Loucy (cell line): ENCODE measurements at regions not wholly inside any gene's neighbourhood (a gene's known extent, or its start where the extent isn't known, plus 50 kb on each side); places are given as distances from the start of the nearest gene placed in this dataset.

Experiments used
- H2AFZ ChIP-seq: fragments of 200-600 bp; sonication (generic); 2 replicates; pipeline ENCODE4 v1.6.0; 2016; ENCODE audit warnings: antibody characterized with exemption, mild to moderate bottlenecking, low read length, moderate library complexity
- H3F3A ChIP-seq: fragments of 200-600 bp; 2 replicates; pipeline ENCODE4 v1.6.0; 2016; ENCODE audit warnings: antibody characterized with exemption, low read depth, mild to moderate bottlenecking
- H3K27me3 ChIP-seq: fragments of 200-600 bp; sonication (generic); 2 replicates; pipeline ENCODE4 v1.6.1; 2014; ENCODE audit warnings: low read length, mild to moderate bottlenecking; ENCODE audit not compliant: insufficient read depth, poor library complexity, severe bottlenecking
- H3K36me3 ChIP-seq: fragments of 200-600 bp; sonication (generic); 2 replicates; pipeline ENCODE4 v1.6.1; 2016; ENCODE audit warnings: low read length; ENCODE audit not compliant: insufficient read depth
- H3K4me1 ChIP-seq: fragments of 200-600 bp; sonication (generic); 2 replicates; pipeline ENCODE4 v1.5.1; 2014; ENCODE audit warnings: low read length, mild to moderate bottlenecking; ENCODE audit not compliant: insufficient read depth, poor library complexity, severe bottlenecking
- H3K4me2 ChIP-seq: fragments of 200-600 bp; sonication (generic); 2 replicates; pipeline ENCODE4 v1.6.0; 2014; ENCODE audit warnings: antibody characterized with exemption, low read length, low read depth, mild to moderate bottlenecking; ENCODE audit not compliant: poor library complexity, severe bottlenecking
- H3K4me3 ChIP-seq: fragments of 200-600 bp; sonication (generic); 2 replicates; pipeline ENCODE4 v1.5.1; 2014; ENCODE audit warnings: low read length, mild to moderate bottlenecking, mixed read lengths; ENCODE audit not compliant: poor library complexity, severe bottlenecking
- H3K79me2 ChIP-seq: fragments of 200-600 bp; sonication (generic); 2 replicates; pipeline ENCODE4 v1.6.1; 2014; ENCODE audit warnings: low read length; ENCODE audit not compliant: insufficient read depth
- H3K9ac ChIP-seq: fragments of 200-600 bp; sonication (generic); 2 replicates; pipeline ENCODE4 v1.6.0; 2014; ENCODE audit warnings: mild to moderate bottlenecking, low read depth, low read length, moderate library complexity; ENCODE audit not compliant: poor library complexity, severe bottlenecking
- H3K9me2 ChIP-seq: fragments of 200-600 bp; sonication (generic); replicated peaks from 2 replicates; pipeline ENCODE4 v1.6.1; 2016; ENCODE audit warnings: low read depth, low read length, mixed read lengths
- H3K9me3 ChIP-seq: fragments of 200-600 bp; sonication (generic); 2 replicates; pipeline ENCODE4 v1.6.1; 2014; ENCODE audit warnings: mild to moderate bottlenecking, antibody characterized with exemption, low read length, low read depth; ENCODE audit not compliant: insufficient read depth
- H4K20me1 ChIP-seq: fragments of 200-600 bp; sonication (generic); 2 replicates; pipeline ENCODE4 v1.6.0; 2014; ENCODE audit warnings: antibody characterized with exemption, low read length, mild to moderate bottlenecking; ENCODE audit not compliant: insufficient read depth, poor library complexity, severe bottlenecking
- EZH2phosphoT487 ChIP-seq: fragments of 200-600 bp; IDR thresholded peaks from 2 replicates; pipeline ENCODE4 v1.6.1; 2018; ENCODE audit warnings: antibody characterized with exemption, mild to moderate bottlenecking, moderate library complexity, borderline replicate concordance
- TF ChIP-seq, protein P1 (sequence below): fragments of 200-600 bp; sonication (generic); conservative IDR thresholded peaks from 2 replicates; pipeline ENCODE4 v1.5.1; 2014; ENCODE audit warnings: mild to moderate bottlenecking, antibody characterized with exemption, low read length

DNA sequence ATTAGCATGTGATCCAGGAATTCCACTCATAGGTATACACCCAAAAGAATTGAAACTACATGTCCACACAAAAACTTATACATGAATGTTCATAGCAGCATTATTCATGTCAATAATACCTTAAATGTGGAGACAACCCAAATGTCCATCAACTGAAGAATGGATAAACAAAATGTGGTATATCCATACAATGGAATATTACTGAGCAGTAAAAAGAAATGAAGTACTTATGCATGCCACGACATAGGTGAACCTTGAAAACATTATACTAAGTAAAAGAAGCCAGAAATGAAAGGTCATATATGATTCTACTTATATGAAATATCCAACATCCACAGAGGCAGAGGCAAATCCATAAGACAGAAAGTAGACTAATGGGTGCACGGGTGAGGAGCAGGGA is 159.9 kb downstream of the UNC5CL start:
- Histone ChIP-seq H3K9me2 (no peaks in the 10 kb centered on the region), H3K4me2 (no peak overlapping the region), H3K27me3 (no peaks in the 10 kb centered on the region), H3K9me3 (no peaks in the 10 kb centered on the region), H3K4me1 (no peaks in the 10 kb centered on the region), H3K79me2 (no peaks in the 10 kb centered on the region), H3K9ac (no peak overlapping the region), H3K4me3 (no peak overlapping the region), H3F3A (no peaks in the 10 kb centered on the region), H4K20me1 (no peaks in the 10 kb centered on the region), H2AFZ (no peak overlapping the region), H3K36me3 (no peaks in the 10 kb centered on the region)
- TF ChIP-seq, protein P1, sequence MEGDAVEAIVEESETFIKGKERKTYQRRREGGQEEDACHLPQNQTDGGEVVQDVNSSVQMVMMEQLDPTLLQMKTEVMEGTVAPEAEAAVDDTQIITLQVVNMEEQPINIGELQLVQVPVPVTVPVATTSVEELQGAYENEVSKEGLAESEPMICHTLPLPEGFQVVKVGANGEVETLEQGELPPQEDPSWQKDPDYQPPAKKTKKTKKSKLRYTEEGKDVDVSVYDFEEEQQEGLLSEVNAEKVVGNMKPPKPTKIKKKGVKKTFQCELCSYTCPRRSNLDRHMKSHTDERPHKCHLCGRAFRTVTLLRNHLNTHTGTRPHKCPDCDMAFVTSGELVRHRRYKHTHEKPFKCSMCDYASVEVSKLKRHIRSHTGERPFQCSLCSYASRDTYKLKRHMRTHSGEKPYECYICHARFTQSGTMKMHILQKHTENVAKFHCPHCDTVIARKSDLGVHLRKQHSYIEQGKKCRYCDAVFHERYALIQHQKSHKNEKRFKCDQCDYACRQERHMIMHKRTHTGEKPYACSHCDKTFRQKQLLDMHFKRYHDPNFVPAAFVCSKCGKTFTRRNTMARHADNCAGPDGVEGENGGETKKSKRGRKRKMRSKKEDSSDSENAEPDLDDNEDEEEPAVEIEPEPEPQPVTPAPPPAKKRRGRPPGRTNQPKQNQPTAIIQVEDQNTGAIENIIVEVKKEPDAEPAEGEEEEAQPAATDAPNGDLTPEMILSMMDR: no peak
- TF ChIP-seq EZH2phosphoT487: no peak

- Histone ChIP-seq H3K27me3 (no peaks in the 10 kb centered on the region), H3F3A (no peaks in the 10 kb centered on the region), H4K20me1 (no peaks in the 10 kb centered on the region), H3K4me2 (no peak overlapping the region), H3K4me3 (no peak overlapping the region), H3K9ac (no peak overlapping the region), H3K9me2 (no peaks in the 10 kb centered on the region), H3K9me3 (no peaks in the 10 kb centered on the region), H3K79me2 (no peaks in the 10 kb centered on the region), H3K36me3 (no peaks in the 10 kb centered on the region), H3K4me1 (no peaks in the 10 kb centered on the region), H2AFZ (no peak overlapping the region)
- TF ChIP-seq, protein P1: no peak
- TF ChIP-seq EZH2phosphoT487: no peak
Measured at GRCh38 chr6:40877362-40877761, 161.7 kb downstream of the UNC5CL start.

GRCh38 chr6:40876336-40876735 is 162.7 kb downstream of the UNC5CL start:
- H3K27me3 ChIP-seq: no peaks in the 10 kb centered on the region
- H3K4me3 ChIP-seq: no peak overlapping the region
- no peaks in the 10 kb centered on the region for H3K4me1 ChIP-seq
- H3K4me2 ChIP-seq: no peak overlapping the region
- no peaks in the 10 kb centered on the region for H3K36me3 ChIP-seq
- H3F3A ChIP-seq: no peaks in the 10 kb centered on the region
- no peak overlapping the region for H3K9ac ChIP-seq
- H3K79me2 ChIP-seq: no peaks in the 10 kb centered on the region
- no peak overlapping the region for H2AFZ ChIP-seq
- H3K9me3 ChIP-seq: no peaks in the 10 kb centered on the region
- TF ChIP-seq EZH2phosphoT487: no peak
- TF ChIP-seq, protein P1: no peak
- no peaks in the 10 kb centered on the region for H3K9me2 ChIP-seq
- no peaks in the 10 kb centered on the region for H4K20me1 ChIP-seq
